Peyer's patch (tissue), 4 donors: ENCODE measurements at regions not wholly inside any gene's neighbourhood (a gene's known extent, or its start where the extent isn't known, plus 50 kb on each side); places are given as distances from the start of the nearest gene placed in this dataset.

Experiments used
- DNase-seq, 3 donors: peaks; one replicate each; pipeline ENCODE4 v3.0.0-alpha.2; 2017 to 2019
- H3K27ac ChIP-seq, 4 donors: fragments of 200-600 bp; sonication (generic); one replicate each; pipeline ENCODE4 v1.5.1; 2016 to 2019
- H3K27me3 ChIP-seq, 2 donors: fragments of 200-600 bp; sonication (generic); one replicate each; pipeline ENCODE4 v1.5.1; 2019
- H3K36me3 ChIP-seq, 3 donors: fragments of 200-600 bp; sonication (generic); one replicate each; pipeline ENCODE4 v1.5.1; 2016 to 2019
- H3K4me1 ChIP-seq, 4 donors: fragments of 200-600 bp; sonication (generic); one replicate each; pipeline ENCODE4 v1.5.1; 2016 to 2019
- H3K4me3 ChIP-seq, 4 donors: fragments of 200-600 bp; sonication (generic); 1 replicate in 3 of 4; 2 replicates in 1 of 4; pipeline ENCODE4 v1.5.1; 2016 to 2019; ENCODE audit warnings: mild to moderate bottlenecking in 1 of 4
- H3K9me3 ChIP-seq, 4 donors: fragments of 200-600 bp; sonication (generic); one replicate each; pipeline ENCODE4 v1.5.1; 2016 to 2019; ENCODE audit warnings: mild to moderate bottlenecking in 1 of 4
- POLR2A ChIP-seq, 2 donors: fragments of 450-650 bp; IDR thresholded peaks; one replicate each; pipeline ENCODE4 v1.5.1; 2017; ENCODE audit warnings: antibody characterized with exemption in 2 of 2, mild to moderate bottlenecking in 2 of 2, moderate library complexity in 2 of 2
- TF ChIP-seq, protein P1 (sequence below), 6 experiments: fragments of 450-650 bp in 4 of 6; fragments of 200-600 bp in 2 of 6; sonication (generic) in 1 of 6; IDR thresholded peaks; one replicate each; pipeline ENCODE4 v1.5.1; 2017 to 2019; ENCODE audit warnings: antibody characterized with exemption in 6 of 6, mild to moderate bottlenecking in 3 of 6, moderate library complexity in 1 of 6

DNA sequence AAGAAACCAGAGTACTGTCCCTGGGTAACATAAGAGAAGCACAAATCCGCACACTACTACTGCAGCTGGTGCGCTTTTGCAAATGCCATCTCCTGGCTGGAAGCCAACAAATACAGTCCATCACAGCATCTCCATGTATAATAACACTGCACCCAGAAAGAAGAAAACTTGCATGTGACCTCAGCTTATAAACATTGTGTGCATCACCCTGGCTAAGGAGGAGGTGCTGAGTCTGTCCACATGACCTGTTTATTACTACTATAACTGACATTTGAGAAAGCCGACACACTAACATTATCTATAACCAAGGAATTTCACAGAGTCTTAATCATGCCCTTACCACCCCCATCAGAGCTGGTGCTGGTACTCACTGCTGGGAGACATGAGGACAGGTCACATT lies 516.8 kb downstream of the CFAP47 start:
- Histone ChIP-seq H3K27me3 (no peaks in the 10 kb centered on the region), H3K36me3 (no peaks in the 10 kb centered on the region), H3K4me3 (no peak overlapping the region), H3K9me3 (no peaks in the 10 kb centered on the region), H3K27ac (no peak overlapping the region), H3K4me1 (no peaks in the 10 kb centered on the region)
- TF ChIP-seq, protein P1, sequence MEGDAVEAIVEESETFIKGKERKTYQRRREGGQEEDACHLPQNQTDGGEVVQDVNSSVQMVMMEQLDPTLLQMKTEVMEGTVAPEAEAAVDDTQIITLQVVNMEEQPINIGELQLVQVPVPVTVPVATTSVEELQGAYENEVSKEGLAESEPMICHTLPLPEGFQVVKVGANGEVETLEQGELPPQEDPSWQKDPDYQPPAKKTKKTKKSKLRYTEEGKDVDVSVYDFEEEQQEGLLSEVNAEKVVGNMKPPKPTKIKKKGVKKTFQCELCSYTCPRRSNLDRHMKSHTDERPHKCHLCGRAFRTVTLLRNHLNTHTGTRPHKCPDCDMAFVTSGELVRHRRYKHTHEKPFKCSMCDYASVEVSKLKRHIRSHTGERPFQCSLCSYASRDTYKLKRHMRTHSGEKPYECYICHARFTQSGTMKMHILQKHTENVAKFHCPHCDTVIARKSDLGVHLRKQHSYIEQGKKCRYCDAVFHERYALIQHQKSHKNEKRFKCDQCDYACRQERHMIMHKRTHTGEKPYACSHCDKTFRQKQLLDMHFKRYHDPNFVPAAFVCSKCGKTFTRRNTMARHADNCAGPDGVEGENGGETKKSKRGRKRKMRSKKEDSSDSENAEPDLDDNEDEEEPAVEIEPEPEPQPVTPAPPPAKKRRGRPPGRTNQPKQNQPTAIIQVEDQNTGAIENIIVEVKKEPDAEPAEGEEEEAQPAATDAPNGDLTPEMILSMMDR (IDR thresholded peaks at IDR 0.05) = no peak
- TF ChIP-seq POLR2A (IDR thresholded peaks at IDR 0.05) = no peak
- DNase-seq = no peak

DNA sequence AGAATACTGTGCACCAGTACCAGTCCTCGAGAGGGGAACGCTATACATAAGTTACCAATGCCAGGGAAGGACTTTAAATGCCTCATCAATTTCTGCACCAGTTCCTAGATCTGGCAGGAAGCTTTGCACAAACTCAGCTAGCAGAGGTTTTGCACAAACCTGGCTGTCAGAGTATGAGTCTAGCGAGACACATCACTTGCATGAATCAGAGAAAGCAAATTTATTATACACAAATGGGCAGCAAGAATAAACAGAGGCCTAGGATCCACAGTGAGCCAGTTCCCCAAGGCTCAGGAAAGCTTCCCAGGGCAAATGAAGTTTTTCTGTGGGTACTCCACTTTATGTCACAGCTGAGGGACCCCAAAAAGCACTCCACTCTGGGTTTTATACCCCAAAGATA lies 523.5 kb downstream of the CFAP47 start:
- no peaks in the 10 kb centered on the region for H3K4me1 ChIP-seq
- H3K9me3 ChIP-seq = no peaks in the 10 kb centered on the region
- DNase-seq = no peak
- no peaks in the 10 kb centered on the region for H3K36me3 ChIP-seq
- H3K27ac ChIP-seq = no peak overlapping the region
- TF ChIP-seq POLR2A (IDR thresholded peaks at IDR 0.05) = no peak
- TF ChIP-seq, protein P1 (IDR thresholded peaks at IDR 0.05) = no peak
- no peaks in the 10 kb centered on the region for H3K27me3 ChIP-seq
- H3K4me3 ChIP-seq = no peak overlapping the region

DNA sequence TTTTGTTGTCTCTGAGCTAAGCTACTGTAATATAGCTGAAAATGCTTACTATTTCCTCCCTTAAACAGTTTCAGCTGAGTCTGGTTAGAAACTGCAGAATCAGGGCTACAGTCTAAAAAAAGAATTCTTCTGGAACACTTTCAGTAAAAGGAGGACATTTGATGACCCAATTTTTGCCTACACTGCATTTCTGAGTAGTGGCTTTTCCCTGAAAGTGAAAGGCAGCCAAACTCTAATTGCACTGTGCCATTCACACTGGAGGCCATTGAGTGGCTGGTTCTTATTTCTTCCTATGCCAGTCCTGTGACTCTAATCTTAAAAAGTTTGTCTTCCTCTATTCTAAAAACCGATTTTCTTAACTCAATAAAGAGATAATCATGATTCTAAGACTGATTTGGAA lies 526.0 kb downstream of the CFAP47 start:
- Histone ChIP-seq H3K27ac (no peak overlapping the region), H3K36me3 (no peaks in the 10 kb centered on the region), H3K9me3 (no peaks in the 10 kb centered on the region), H3K27me3 (no peaks in the 10 kb centered on the region), H3K4me1 (no peaks in the 10 kb centered on the region), H3K4me3 (no peak overlapping the region)
- no peak for DNase-seq
- TF ChIP-seq POLR2A (IDR thresholded peaks at IDR 0.05) = no peak
- TF ChIP-seq, protein P1 (IDR thresholded peaks at IDR 0.05) = no peak

DNA sequence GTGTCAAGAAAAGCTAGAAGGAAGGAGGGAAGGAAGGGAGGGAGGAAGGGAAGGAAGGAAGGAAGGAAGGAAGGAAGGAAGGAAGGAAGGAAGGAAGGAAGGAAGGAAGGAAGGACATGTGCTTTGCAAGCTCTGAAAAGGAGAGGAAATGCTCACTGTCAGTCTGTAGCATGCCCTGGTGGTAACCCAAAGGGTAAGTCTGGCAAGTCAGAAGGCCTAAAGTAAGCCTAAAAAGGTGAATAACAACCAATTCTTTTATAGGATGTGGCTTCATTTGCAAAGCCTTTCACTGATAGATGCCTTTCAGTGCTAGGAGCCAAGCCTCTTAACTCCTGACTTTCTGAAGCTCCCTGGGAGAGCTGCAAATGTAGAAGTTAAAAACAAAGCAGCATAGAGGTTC lies 542.6 kb downstream of the CFAP47 start:
- Histone ChIP-seq H3K27me3 (no peaks in the 10 kb centered on the region), H3K4me3 (no peak overlapping the region), H3K9me3 (no peaks in the 10 kb centered on the region), H3K36me3 (no peaks in the 10 kb centered on the region), H3K27ac (no peak overlapping the region), H3K4me1 (no peaks in the 10 kb centered on the region)
- DNase-seq = no peak
- TF ChIP-seq POLR2A (IDR thresholded peaks at IDR 0.05) = no peak
- TF ChIP-seq, protein P1 (IDR thresholded peaks at IDR 0.05) = no peak

DNA sequence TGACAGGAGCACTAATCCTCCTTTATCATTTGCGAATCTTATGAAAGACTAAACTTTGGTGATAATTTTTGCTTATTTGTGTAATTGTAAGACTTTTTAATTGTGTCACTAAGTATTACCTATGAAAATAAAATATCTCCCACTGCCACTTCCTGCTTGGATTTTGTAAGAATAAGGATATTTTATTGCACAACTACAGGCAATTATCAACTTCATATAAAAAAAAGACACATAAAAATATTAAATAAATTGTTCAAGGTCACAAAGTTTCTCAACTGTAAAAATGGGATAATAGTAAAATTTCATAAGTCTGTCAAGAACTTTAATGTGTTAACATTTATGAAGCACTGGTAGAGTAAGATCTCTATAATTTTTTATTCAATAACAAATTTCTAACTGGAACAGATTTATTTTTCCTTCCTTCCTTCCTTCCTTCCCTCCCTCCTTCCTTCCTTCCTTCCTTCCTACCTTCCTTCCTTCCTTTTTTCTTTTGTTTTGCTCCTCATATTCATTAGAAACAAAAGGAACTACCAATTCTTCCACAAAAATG lies 527.6 kb upstream of the FAM47C start:
- no peak for DNase-seq
- Histone ChIP-seq H3K4me3 (no peak overlapping the region), H3K36me3 (no peaks in the 10 kb centered on the region), H3K27ac (no peak overlapping the region), H3K4me1 (no peaks in the 10 kb centered on the region), H3K9me3 (no peaks in the 10 kb centered on the region), H3K27me3 (no peaks in the 10 kb centered on the region)
- no peak for TF ChIP-seq POLR2A (IDR thresholded peaks at IDR 0.05)
- TF ChIP-seq, protein P1 (IDR thresholded peaks at IDR 0.05) = no peak

DNA sequence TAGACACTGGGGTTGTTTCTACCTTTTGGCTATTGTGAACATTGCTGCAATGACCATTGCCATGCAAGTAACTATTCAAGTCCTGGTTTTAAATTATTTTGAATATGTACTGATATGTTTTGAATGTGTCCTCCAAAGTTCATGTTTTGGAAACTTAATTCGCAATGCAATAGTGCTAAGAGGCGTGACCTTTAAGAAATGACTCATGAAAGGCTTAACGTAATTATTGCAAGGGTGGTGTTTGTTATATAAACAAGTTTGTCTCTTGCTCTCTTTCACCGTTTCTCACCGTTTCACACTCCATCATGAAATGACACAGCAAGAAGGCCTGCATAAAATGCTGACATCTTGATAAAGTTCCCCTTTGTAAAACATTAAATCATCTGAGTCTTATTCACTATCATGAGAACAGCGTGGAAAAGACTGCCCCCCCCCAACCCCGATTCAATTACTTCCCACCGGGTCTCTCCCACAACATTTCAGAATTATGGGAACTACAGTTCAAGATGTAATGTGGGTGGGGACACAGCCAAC lies 506.9 kb upstream of the FAM47C start:
- Histone ChIP-seq H3K36me3 (no peaks in the 10 kb centered on the region), H3K27ac (no peak overlapping the region), H3K27me3 (no peaks in the 10 kb centered on the region), H3K4me3 (no peak overlapping the region), H3K4me1 (no peaks in the 10 kb centered on the region), H3K9me3 (no peaks in the 10 kb centered on the region)
- TF ChIP-seq, protein P1 (IDR thresholded peaks at IDR 0.05) = no peak
- TF ChIP-seq POLR2A (IDR thresholded peaks at IDR 0.05) = no peak
- DNase-seq = no peak
